HCT116 (cell line): ENCODE measurements at regions not wholly inside any gene's neighbourhood (a gene's known extent, or its start where the extent isn't known, plus 50 kb on each side); places are given as distances from the start of the nearest gene placed in this dataset.

Experiments used
- ATAC-seq: fragments of 200-7000 bp; cut with Tn5 transposase; 2 replicates; pipeline ENCODE4 v1.9.1; 2020; ENCODE audit warnings: mild to moderate bottlenecking, moderate library complexity
- BruUV-seq: library from RNA; stranded (reverse); fragments of 400-500 nt; replicated peaks from 2 replicates; lab custom pipeline; 2021; lab: Mats Ljungman, UMichigan
- CTCF ChIA-PET: fragments of 300-600 bp; sonication (Branson Sonifier 250); formaldehyde crosslinking; loops from one replicate; lab custom pipeline; 2021; ENCODE audit warnings: antibody characterized with exemption; lab: Charles Lee
- POLR2A ChIA-PET: fragments of 300-600, 350-600 bp; sonication (Branson Sonifier 250); formaldehyde crosslinking; loops from one replicate; lab custom pipeline; 2021; ENCODE audit warnings: antibody characterized with exemption; lab: Charles Lee
- RAD21 ChIA-PET, 2 experiments: fragments of 300-600 bp; sonication (Branson Sonifier 250); formaldehyde crosslinking; loops; one replicate each; lab custom pipeline; 2023; ENCODE audit warnings: low total read pairs in 2 of 2; ENCODE audit not compliant: uncharacterized antibody in 2 of 2, unreplicated experiment in 2 of 2, low non-redundant PET in 1 of 2; lab: Charles Lee
- DNase-seq: peaks from one replicate; pipeline ENCODE4 v3.0.0-alpha.2; 2010; ENCODE audit warnings: low read depth, low spot score
- H2AFZ ChIP-seq: fragments of 200-600 bp; shearing (Covaris generic), sonication (generic); 2 replicates; pipeline ENCODE4 v1.6.1; 2017; ENCODE audit warnings: low read depth, mixed run types, mixed read lengths, antibody characterized with exemption, low read length; ENCODE audit not compliant: poor library complexity, severe bottlenecking
- H3K27ac ChIP-seq: 2 replicates; pipeline ENCODE4 v1.5.1; 2012; ENCODE audit warnings: low read depth, low read length
- H3K27me3 ChIP-seq: fragments of 200-600 bp; sonication (generic); 2 replicates; pipeline ENCODE4 v1.6.1; 2016; ENCODE audit warnings: mixed run types, low read length, mixed read lengths; ENCODE audit not compliant: insufficient read depth
- H3K36me3 ChIP-seq, 2 experiments: fragments of 200-500 bp in 1 of 2; fragments of 200-600 bp in 1 of 2; sonication (Bioruptor generic) in 1 of 2; sonication (generic) in 1 of 2; 2 replicates each; pipeline versions ENCODE4 v1.5.1 to v1.6.1; 2014 to 2016; ENCODE audit warnings: low read length in 2 of 2, inconsistent platforms in 1 of 2, mixed read lengths in 1 of 2, mixed run types in 1 of 2; ENCODE audit not compliant: insufficient read depth in 2 of 2, control insufficient read depth in 1 of 2
- H3K4me1 ChIP-seq, 2 experiments: fragments of 200-600 bp in 1 of 2; sonication (generic) in 1 of 2; 2 replicates each; pipeline versions ENCODE4 v1.5.1 to v1.6.1; 2012 to 2017; ENCODE audit warnings: low read length in 2 of 2, inconsistent platforms in 1 of 2, mild to moderate bottlenecking in 1 of 2, mixed read lengths in 1 of 2, mixed run types in 1 of 2, moderate library complexity in 1 of 2; ENCODE audit not compliant: insufficient read depth in 2 of 2, control insufficient read depth in 1 of 2
- H3K4me2 ChIP-seq: fragments of 200-600 bp; sonication (generic); 2 replicates; pipeline ENCODE4 v1.6.1; 2017; ENCODE audit warnings: mixed run types, low read length, mixed read lengths
- H3K4me3 ChIP-seq, 2 experiments: fragments of 200-600 bp in 1 of 2; sonication (generic) in 1 of 2; replicated peaks in 1 of 2; 2 replicates each; pipeline ENCODE4 v1.5.1; 2011 to 2016; ENCODE audit warnings: low read length in 2 of 2, control low read depth in 1 of 2, low read depth in 1 of 2, mild to moderate bottlenecking in 1 of 2, mixed read lengths in 1 of 2, mixed run types in 1 of 2
- H3K79me2 ChIP-seq: fragments of 200-600 bp; sonication (generic); 2 replicates; pipeline ENCODE4 v1.6.1; 2017; ENCODE audit warnings: mild to moderate bottlenecking, mixed run types, low read length, moderate library complexity, mixed read lengths; ENCODE audit not compliant: insufficient read depth
- H3K9ac ChIP-seq: fragments of 200-600 bp; sonication (generic); 2 replicates; pipeline ENCODE4 v1.6.1; 2016; ENCODE audit warnings: low read length, mixed read lengths
- H3K9me2 ChIP-seq: fragments of 200-600 bp; sonication (generic), shearing (Covaris generic); 2 replicates; pipeline ENCODE4 v1.6.1; 2017; ENCODE audit warnings: mixed run types, mild to moderate bottlenecking, moderate library complexity; ENCODE audit not compliant: insufficient read depth
- H3K9me3 ChIP-seq, 2 experiments: fragments of 200-500 bp in 1 of 2; fragments of 200-600 bp in 1 of 2; sonication (Bioruptor generic) in 1 of 2; sonication (generic) in 1 of 2; 2 replicates each; pipeline ENCODE4 v1.6.1; 2014 to 2017; ENCODE audit warnings: low read length in 2 of 2, mixed read lengths in 2 of 2, inconsistent platforms in 1 of 2, low read depth in 1 of 2, mild to moderate bottlenecking in 1 of 2, mixed run types in 1 of 2, moderate library complexity in 1 of 2; ENCODE audit not compliant: control insufficient read depth in 1 of 2, insufficient read depth in 1 of 2
- H4K20me1 ChIP-seq: fragments of 200-600 bp; sonication (generic), shearing (Covaris generic); 2 replicates; pipeline ENCODE4 v1.6.1; 2017; ENCODE audit warnings: mixed run types, mild to moderate bottlenecking, moderate library complexity; ENCODE audit not compliant: insufficient read depth
- EGR1 ChIP-seq: IDR thresholded peaks from 2 replicates; pipeline ENCODE4 v1.6.1; 2012; ENCODE audit warnings: low read depth
- EZH2 ChIP-seq: fragments of 200-600 bp; sonication (generic); IDR thresholded peaks from 2 replicates; pipeline ENCODE4 v1.6.1; 2017; ENCODE audit warnings: antibody characterized with exemption, mixed run types
- EZH2phosphoT487 ChIP-seq: fragments of 200-600 bp; IDR thresholded peaks from 2 replicates; pipeline ENCODE4 v1.6.1; 2018; ENCODE audit warnings: antibody characterized with exemption, borderline replicate concordance
- JUND ChIP-seq: IDR thresholded peaks from 2 replicates; pipeline ENCODE4 v1.6.1; 2012
- MAX ChIP-seq: IDR thresholded peaks from 2 replicates; pipeline ENCODE4 v1.6.1; 2012
- SP1 ChIP-seq: IDR thresholded peaks from 2 replicates; pipeline ENCODE4 v1.6.1; 2012; ENCODE audit warnings: low read depth
- ZBTB33 ChIP-seq: IDR thresholded peaks from 2 replicates; pipeline ENCODE4 v1.6.1; 2011; ENCODE audit warnings: mild to moderate bottlenecking, low read length, moderate library complexity; ENCODE audit not compliant: insufficient replicate concordance; ENCODE audit errors: extremely low read depth
- ZFX ChIP-seq: fragments of 450-650 bp; IDR thresholded peaks from 2 replicates; pipeline ENCODE4 v1.6.1; 2017
- ZNF274 ChIP-seq: fragments of 200-500 bp; sonication (Bioruptor generic); IDR thresholded peaks from 2 replicates; pipeline ENCODE4 v1.6.1; 2014; ENCODE audit warnings: mild to moderate bottlenecking, low read depth, low read length, inconsistent platforms
- intact Hi-C: fragments of 100-400 bp; cut with micrococcal nuclease; formaldehyde crosslinking; loops from 2 replicates; pipeline ENCODE4 v1.10.0; 2022

GRCh38 chr15:89408372-89409183 is 74.0 kb upstream of the POLG start:
- H3K9ac ChIP-seq: no peak overlapping the region
- H3K36me3 ChIP-seq: no peaks in the 10 kb centered on the region
- H2AFZ ChIP-seq: no peak overlapping the region
- H3K4me2 ChIP-seq: no peak overlapping the region
- TF ChIP-seq ZBTB33: no peak
- no peak for TF ChIP-seq MAX
- no peak for TF ChIP-seq EZH2phosphoT487
- no peak for TF ChIP-seq SP1
- no peak for TF ChIP-seq EZH2
- no peak for TF ChIP-seq ZFX
- no peak for TF ChIP-seq ZNF274
- no peak for TF ChIP-seq EGR1
- no peak for TF ChIP-seq JUND
- ChIA-PET POLR2A (no interaction called here), CTCF (no interaction called here), RAD21 (no interaction called here)
- peaks cover 0 to 9% of the 10 kb centered on the region in 2 experiments; a peak in 2 of 4 replicates for H3K4me1 ChIP-seq
- no peaks in the 10 kb centered on the region; the same call in 1 of the 2 replicates for H3K27me3 ChIP-seq
- DNase-seq (no peak), ATAC-seq (no peak)
- H3K9me2 ChIP-seq: no peaks in the 10 kb centered on the region
- no peaks in the 10 kb centered on the region for H3K9me3 ChIP-seq
- intact Hi-C loops: no loop called here
- H3K79me2 ChIP-seq: no peaks in the 10 kb centered on the region
- no peak overlapping the region for H3K27ac ChIP-seq
- H3K4me3 ChIP-seq: no peak overlapping the region
- H4K20me1 ChIP-seq: no peaks in the 10 kb centered on the region
- no TSS peak for BruUV-seq
